ENCODE measurements at regions not wholly inside any gene's neighbourhood (a gene's known extent, or its start where the extent isn't known, plus 50 kb on each side); places are given as distances from the start of the nearest gene placed in this dataset.

DNA sequence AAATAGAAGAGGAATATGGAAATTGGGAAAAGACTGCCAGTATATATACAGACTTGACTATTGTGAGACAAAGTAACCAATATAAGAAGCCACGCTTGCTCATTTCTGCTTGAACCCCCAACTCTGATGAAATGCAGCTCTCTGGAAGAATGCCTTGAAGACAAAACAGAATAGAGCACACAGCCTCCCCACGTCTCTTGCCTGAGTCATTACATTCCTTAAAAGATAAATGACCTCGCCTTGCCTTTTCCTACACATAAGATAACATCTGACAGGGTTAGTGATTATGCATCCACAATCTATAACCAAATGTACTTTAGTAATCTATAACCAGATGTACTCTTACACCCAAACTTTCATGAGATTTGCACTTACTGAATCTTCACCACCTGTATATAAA is 141.1 kb upstream of the EEF1E1 start:
- TF ChIP-seq POLR2A (IDR thresholded peaks at IDR 0.05; ENCODE audit: low read depth, low read length) = no peak
- no peak for TF ChIP-seq POLR2AphosphoS5 (IDR thresholded peaks at IDR 0.05; ENCODE audit: low read depth, low read length)
- TF ChIP-seq TAF1 (IDR thresholded peaks at IDR 0.05; ENCODE audit: low read depth, low read length) = no peak
- TF ChIP-seq SPI1 (IDR thresholded peaks at IDR 0.05; ENCODE audit: low read depth, low read length) = no peak
- TF ChIP-seq PAX5 (IDR thresholded peaks at IDR 0.05; ENCODE audit: insufficient read depth, low read length, severe bottlenecking) = no peak
- TF ChIP-seq POU2F2 (IDR thresholded peaks at IDR 0.05; ENCODE audit: low read depth, low read length) = no peak
